Thoracic aorta (tissue), 2 donors: ENCODE measurements at regions not wholly inside any gene's neighbourhood (a gene's known extent, or its start where the extent isn't known, plus 50 kb on each side); places are given as distances from the start of the nearest gene placed in this dataset.
A peak's percentile ranks its signal among the peaks of the same experiment; 100 is the strongest.

Experiments
- ATAC-seq: fragments of 150-250 bp; one replicate; pipeline ENCODE4 v1.8.0; 2017; ENCODE audit warnings: low read depth; ENCODE audit not compliant: insufficient number of reproducible peaks, low FRiP score
- DNase-seq: peaks from one replicate; pipeline ENCODE4 v3.0.0-alpha.2; 2020; ENCODE audit warnings: low spot score
- H3K27ac ChIP-seq, 2 donors: fragments of 200-600 bp; sonication (generic); 1 replicate in 1 of 2; 2 replicates in 1 of 2; pipeline ENCODE4 v1.5.1; 2016; ENCODE audit warnings: mild to moderate bottlenecking in 2 of 2, moderate library complexity in 2 of 2
- H3K27me3 ChIP-seq: fragments of 200-600 bp; sonication (generic); replicated peaks from 2 replicates; pipeline ENCODE4 v1.6.0; 2016; ENCODE audit warnings: mild to moderate bottlenecking; ENCODE audit not compliant: insufficient read depth
- H3K36me3 ChIP-seq: fragments of 200-600 bp; sonication (generic); one replicate; pipeline ENCODE4 v1.5.1; 2016
- H3K4me1 ChIP-seq, 2 donors: fragments of 200-600 bp; sonication (generic); 1 replicate in 1 of 2; 2 replicates in 1 of 2; pipeline versions ENCODE4 v1.5.1 to v1.6.0; 2016; ENCODE audit warnings: low read depth in 2 of 2, mild to moderate bottlenecking in 1 of 2; ENCODE audit not compliant: control insufficient read depth in 1 of 2
- H3K4me3 ChIP-seq: fragments of 200-600 bp; sonication (generic); 2 replicates; pipeline ENCODE4 v1.5.1; 2016; ENCODE audit warnings: mild to moderate bottlenecking
- H3K9me3 ChIP-seq: fragments of 200-600 bp; sonication (generic); 2 replicates; pipeline ENCODE4 v1.5.1; 2016
- TF ChIP-seq, protein P1 (sequence below): fragments of 200-600 bp; sonication (generic); IDR thresholded peaks from one replicate; pipeline ENCODE4 v1.5.1; 2019; ENCODE audit warnings: antibody characterized with exemption

DNA sequence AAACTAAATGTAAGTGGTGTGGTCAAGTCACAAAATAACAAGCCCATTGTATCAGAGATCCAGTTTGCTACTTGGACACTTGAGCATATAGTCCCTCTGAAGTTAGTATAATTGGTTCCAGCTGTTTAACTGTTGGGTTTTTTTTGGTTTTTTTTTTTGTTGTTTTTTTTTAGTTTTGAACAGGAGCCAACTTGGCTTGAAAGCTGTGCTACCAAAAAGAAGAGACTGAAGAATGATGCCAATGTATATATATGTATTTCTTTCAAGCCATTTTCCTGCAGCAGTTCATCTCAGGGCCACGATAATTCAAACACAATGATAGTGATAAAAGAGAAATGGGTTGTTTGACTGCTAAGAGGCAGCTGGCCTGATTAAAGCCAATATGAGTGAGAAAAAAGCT, 138.3 kb downstream of the PCDH18 start:
- Histone ChIP-seq H3K9me3 (no peaks in the 10 kb centered on the region), H3K4me1 (peaks cover 13 to 16% of the 10 kb centered on the region in 2 donors), H3K36me3 (no peaks in the 10 kb centered on the region), H3K4me3 (no peak overlapping the region), H3K27me3 (no peaks in the 10 kb centered on the region), H3K27ac (no peak overlapping the region)
- DNase-seq: no peak
- no peak for ATAC-seq
- TF ChIP-seq, protein P1, sequence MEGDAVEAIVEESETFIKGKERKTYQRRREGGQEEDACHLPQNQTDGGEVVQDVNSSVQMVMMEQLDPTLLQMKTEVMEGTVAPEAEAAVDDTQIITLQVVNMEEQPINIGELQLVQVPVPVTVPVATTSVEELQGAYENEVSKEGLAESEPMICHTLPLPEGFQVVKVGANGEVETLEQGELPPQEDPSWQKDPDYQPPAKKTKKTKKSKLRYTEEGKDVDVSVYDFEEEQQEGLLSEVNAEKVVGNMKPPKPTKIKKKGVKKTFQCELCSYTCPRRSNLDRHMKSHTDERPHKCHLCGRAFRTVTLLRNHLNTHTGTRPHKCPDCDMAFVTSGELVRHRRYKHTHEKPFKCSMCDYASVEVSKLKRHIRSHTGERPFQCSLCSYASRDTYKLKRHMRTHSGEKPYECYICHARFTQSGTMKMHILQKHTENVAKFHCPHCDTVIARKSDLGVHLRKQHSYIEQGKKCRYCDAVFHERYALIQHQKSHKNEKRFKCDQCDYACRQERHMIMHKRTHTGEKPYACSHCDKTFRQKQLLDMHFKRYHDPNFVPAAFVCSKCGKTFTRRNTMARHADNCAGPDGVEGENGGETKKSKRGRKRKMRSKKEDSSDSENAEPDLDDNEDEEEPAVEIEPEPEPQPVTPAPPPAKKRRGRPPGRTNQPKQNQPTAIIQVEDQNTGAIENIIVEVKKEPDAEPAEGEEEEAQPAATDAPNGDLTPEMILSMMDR: no peak

DNA sequence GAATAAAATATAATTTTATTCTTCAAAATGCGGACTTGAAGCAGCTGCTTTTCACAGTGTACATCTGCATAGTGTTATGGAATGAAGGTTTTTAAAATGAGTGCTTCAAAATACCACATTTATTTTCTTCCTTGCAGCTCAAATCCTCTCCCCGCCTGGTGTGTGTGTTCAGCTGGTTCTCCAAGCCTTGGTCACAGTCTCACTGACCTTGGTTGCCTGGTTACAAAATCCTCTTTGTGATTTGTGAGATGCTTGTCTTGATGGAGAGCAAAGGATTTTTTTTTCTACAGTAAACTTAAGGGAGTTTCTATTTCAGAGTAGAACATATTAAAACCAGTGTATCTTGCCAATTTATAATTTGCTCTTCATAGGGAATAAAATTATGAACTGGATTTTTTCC, 139.2 kb downstream of the PCDH18 start:
- H3K9me3 ChIP-seq: no peaks in the 10 kb centered on the region
- no peaks in the 10 kb centered on the region for H3K27me3 ChIP-seq
- no peaks in the 10 kb centered on the region for H3K36me3 ChIP-seq
- DNase-seq (no peak), ATAC-seq (no peak)
- TF ChIP-seq, protein P1: no peak
- H3K4me3 ChIP-seq: no peak overlapping the region
- peaks cover 13 to 16% of the 10 kb centered on the region in 2 donors for H3K4me1 ChIP-seq
- H3K27ac ChIP-seq: peak overlapping the region in 1 of 2 donors; percentile 20

DNA sequence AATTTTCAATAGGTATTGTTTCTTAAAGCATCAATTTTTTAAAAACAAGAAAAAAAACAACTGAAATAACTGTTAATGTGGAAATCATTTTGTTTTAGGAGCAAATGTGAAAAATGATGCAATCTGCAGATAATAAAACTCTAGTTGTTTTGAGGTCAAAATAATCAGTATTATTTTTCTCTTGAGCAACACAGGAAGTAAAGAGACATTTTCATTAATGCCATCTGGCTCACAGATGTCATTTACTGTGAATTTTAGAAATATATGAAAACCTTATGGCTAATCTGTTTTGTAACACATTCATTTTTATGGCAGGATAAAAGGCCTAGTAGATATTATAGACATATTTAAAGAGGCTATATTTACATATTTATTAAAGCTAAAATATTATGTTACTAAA, 141.6 kb downstream of the PCDH18 start:
- TF ChIP-seq, protein P1: no peak
- no peak overlapping the region for H3K27ac ChIP-seq
- H3K4me3 ChIP-seq: no peak overlapping the region
- H3K4me1 ChIP-seq: peaks cover 13 to 16% of the 10 kb centered on the region in 2 donors
- ATAC-seq (no peak), DNase-seq (no peak)
- no peaks in the 10 kb centered on the region for H3K27me3 ChIP-seq
- H3K9me3 ChIP-seq: no peaks in the 10 kb centered on the region
- H3K36me3 ChIP-seq: no peaks in the 10 kb centered on the region

DNA sequence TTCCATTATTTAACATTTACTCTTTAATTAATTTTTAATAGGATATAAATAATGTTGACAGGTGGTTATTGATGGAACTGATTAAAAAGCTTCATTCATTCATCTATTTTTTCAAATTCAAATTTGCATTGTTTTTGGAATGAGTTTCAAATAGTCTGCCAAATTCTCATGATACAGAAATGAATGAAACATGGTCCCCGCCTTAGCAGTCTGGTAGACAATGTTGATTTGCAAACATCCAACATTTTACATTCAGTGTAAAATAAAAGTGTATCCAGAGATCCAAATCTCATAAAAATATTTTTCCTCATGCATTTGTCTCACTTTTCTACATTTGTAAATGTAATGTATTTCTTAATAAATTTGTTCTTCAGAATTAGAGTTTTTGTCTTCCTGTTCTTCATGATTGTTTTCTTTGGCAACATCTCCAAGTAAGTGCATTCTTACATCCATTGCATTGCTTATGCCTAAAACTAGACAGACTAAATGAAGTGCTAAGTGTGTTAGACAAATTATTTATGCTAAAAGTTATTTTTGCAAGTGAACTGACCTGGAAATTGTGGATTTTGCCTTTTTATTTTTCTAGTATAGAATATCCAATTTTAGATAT, 142.3 kb downstream of the PCDH18 start:
- H3K27me3 ChIP-seq: no peaks in the 10 kb centered on the region
- DNase-seq (no peak), ATAC-seq (no peak)

DNA sequence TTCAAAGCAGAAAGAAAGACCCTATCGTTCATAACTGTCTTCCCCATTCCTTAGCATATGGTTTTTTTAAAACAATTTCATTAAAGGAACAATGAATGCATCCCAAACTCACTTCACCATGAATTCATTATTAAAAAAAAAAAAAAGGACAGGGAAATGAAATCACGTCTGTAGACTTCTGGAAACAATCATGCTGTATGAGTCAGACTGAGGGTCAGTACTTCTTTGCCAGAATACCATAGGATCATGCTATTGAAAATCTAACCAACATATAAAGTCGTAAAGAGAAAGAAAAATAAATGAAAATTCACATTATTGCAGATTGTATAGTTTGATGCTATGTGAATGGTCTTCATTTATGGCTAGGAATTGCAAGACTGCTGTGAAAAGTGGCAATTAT, 144.4 kb downstream of the PCDH18 start:
- ATAC-seq (no peak), DNase-seq (no peak)
- TF ChIP-seq, protein P1: no peak
- Histone ChIP-seq H3K4me3 (no peak overlapping the region), H3K9me3 (no peaks in the 10 kb centered on the region), H3K36me3 (no peaks in the 10 kb centered on the region), H3K4me1 (peaks cover 9 to 14% of the 10 kb centered on the region in 2 donors), H3K27ac (no peak overlapping the region), H3K27me3 (no peaks in the 10 kb centered on the region)

More for the DNA sequence above, 142.3 kb downstream of the PCDH18 start:
- TF ChIP-seq, protein P1: no peak
- Histone ChIP-seq H3K27ac (no peak overlapping the region), H3K4me3 (no peak overlapping the region), H3K36me3 (no peaks in the 10 kb centered on the region), H3K9me3 (no peaks in the 10 kb centered on the region), H3K4me1 (peaks cover 13 to 16% of the 10 kb centered on the region in 2 donors)
